Glutamatergic neuron (in vitro differentiated cells): ENCODE measurements at regions not wholly inside any gene's neighbourhood (a gene's known extent, or its start where the extent isn't known, plus 50 kb on each side); places are given as distances from the start of the nearest gene placed in this dataset.

Experiments used
- DNase-seq: peaks from one replicate; pipeline ENCODE4 v3.0.0; 2022
- H3K27ac Mint-ChIP-seq: one replicate; pipeline ENCODE4 v1.8.0; 2020; ENCODE audit warnings: mild to moderate bottlenecking, mixed read lengths, inconsistent platforms; ENCODE audit not compliant: unreplicated experiment
- H3K27me3 Mint-ChIP-seq: one replicate; pipeline ENCODE4 v1.8.0; 2020; ENCODE audit warnings: mild to moderate bottlenecking, moderate library complexity, mixed read lengths, inconsistent platforms; ENCODE audit not compliant: unreplicated experiment
- H3K36me3 Mint-ChIP-seq: one replicate; pipeline ENCODE4 v1.8.0; 2020; ENCODE audit warnings: mild to moderate bottlenecking, mixed read lengths, inconsistent platforms; ENCODE audit not compliant: unreplicated experiment
- H3K4me1 Mint-ChIP-seq: one replicate; pipeline ENCODE4 v1.8.0; 2020; ENCODE audit warnings: mild to moderate bottlenecking, low read depth, mixed read lengths, inconsistent platforms; ENCODE audit not compliant: unreplicated experiment
- H3K4me3 Mint-ChIP-seq: one replicate; pipeline ENCODE4 v1.8.0; 2020; ENCODE audit warnings: mild to moderate bottlenecking, mixed read lengths, inconsistent platforms; ENCODE audit not compliant: unreplicated experiment
- H3K9me3 Mint-ChIP-seq: one replicate; pipeline ENCODE4 v1.8.0; 2020; ENCODE audit warnings: mild to moderate bottlenecking, moderate library complexity, mixed read lengths, inconsistent platforms; ENCODE audit not compliant: unreplicated experiment
- TF ChIP-seq, protein P1 (sequence below): fragments of 200-600 bp; sonication (generic); IDR thresholded peaks from one replicate; pipeline ENCODE4 v1.5.0; 2021; ENCODE audit not compliant: partially characterized antibody, unreplicated experiment

DNA sequence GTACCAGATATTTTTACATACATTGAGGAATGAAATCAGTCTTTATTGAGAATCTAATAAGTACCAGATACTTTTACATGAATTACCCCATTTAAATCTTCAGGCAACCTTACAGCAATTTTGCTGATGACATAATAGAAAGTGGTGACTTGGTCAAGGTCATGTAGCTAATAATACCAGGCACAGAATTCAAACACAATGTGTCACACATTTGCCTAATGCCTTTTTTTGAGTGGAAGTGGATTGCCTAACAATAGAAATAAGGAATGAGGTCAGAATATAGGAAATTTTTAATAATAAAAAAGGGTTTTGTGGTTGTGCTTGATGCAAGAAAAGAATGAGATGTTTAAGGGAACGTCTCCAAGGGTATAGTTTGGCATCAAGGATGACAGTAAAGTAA is 466.6 kb upstream of the IGFBP3 start:
- no peaks in the 10 kb centered on the region for H3K4me1 Mint-ChIP-seq
- H3K36me3 Mint-ChIP-seq: no peaks in the 10 kb centered on the region
- TF ChIP-seq, protein P1, sequence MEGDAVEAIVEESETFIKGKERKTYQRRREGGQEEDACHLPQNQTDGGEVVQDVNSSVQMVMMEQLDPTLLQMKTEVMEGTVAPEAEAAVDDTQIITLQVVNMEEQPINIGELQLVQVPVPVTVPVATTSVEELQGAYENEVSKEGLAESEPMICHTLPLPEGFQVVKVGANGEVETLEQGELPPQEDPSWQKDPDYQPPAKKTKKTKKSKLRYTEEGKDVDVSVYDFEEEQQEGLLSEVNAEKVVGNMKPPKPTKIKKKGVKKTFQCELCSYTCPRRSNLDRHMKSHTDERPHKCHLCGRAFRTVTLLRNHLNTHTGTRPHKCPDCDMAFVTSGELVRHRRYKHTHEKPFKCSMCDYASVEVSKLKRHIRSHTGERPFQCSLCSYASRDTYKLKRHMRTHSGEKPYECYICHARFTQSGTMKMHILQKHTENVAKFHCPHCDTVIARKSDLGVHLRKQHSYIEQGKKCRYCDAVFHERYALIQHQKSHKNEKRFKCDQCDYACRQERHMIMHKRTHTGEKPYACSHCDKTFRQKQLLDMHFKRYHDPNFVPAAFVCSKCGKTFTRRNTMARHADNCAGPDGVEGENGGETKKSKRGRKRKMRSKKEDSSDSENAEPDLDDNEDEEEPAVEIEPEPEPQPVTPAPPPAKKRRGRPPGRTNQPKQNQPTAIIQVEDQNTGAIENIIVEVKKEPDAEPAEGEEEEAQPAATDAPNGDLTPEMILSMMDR: no peak
- peaks cover 4% of the 10 kb centered on the region for H3K9me3 Mint-ChIP-seq
- no peaks in the 10 kb centered on the region for H3K27me3 Mint-ChIP-seq
- no peak overlapping the region for H3K4me3 Mint-ChIP-seq
- H3K27ac Mint-ChIP-seq: no peak overlapping the region
- DNase-seq: no peak

DNA sequence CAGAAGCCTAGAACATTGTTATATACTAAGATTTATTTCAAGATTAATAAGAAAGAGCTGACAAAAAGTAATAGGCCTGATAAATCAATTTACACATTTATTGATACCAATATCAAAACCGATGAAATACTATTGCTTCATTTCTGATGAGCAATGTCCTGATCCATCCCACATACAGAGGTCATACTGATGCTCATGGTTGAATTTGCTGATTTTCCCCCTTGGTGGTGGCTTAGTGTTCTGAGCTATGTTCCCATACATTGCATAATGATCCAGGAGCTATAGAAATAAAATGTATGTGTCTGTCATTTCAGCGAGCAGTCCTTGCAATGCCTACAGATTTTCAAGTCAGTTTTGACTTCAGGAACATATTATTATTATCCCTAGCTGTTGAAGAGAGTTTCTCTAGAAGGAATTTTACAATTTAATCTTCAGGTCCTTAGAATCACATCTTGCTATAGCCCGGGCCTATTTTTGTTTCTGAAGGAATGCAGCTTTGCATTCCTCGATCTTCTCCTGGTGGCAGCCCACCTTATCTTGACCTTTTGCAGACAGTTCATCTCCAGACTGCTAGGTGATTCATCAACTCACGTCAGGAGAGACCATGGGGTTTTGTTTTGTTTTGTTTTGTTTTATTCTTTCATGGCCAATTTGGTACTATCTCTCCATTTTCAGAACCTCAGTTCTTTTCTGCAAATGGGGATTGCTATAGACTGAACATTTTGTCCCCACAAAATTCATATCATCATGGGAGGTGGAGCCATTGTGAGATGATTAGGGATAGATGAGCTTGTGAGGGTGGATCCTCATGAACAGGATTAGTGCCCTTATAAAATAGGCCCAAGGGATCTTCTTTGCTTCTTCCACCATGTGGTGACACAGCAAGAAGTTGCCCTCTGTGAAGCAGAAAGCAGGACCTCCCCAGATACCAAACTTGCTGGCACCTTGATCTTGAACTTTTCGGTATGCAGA is 465.6 kb upstream of the IGFBP3 start:
- DNase-seq: no peak
- H3K4me1 Mint-ChIP-seq: no peaks in the 10 kb centered on the region
- H3K27ac Mint-ChIP-seq: no peak overlapping the region
- H3K27me3 Mint-ChIP-seq: no peaks in the 10 kb centered on the region
- H3K4me3 Mint-ChIP-seq: no peak overlapping the region
- H3K36me3 Mint-ChIP-seq: no peaks in the 10 kb centered on the region
- TF ChIP-seq, protein P1: no peak
- no peaks in the 10 kb centered on the region for H3K9me3 Mint-ChIP-seq

DNA sequence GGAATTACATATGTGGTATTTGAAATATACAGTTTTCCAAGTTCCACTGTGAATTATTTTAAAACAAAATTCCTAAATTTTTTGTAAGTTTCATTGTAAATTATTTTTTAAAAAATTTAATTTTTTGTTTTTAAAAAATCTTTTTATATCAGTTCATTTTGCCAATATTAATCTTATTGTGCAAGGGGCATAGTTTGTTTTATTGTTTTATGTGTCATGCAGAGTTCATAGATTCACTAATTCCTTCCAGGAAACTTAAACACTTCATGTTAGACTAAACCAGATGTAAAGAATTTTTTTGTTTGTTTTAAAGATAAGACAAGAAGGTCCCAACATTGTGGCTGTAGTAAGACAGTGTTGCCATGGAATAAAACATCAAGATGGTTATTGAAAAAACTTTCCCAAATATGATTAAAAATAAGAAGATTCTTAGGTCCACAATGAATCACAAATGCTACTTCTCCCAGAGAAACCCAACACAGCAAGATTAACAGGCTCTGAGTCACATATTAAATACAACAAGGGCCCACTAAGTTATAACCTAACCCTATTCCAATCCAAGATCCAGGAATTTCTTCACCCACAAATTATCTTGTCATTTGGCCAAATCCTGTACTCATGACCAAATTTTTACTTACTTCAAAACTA is 464.7 kb upstream of the IGFBP3 start:
- TF ChIP-seq, protein P1: no peak
- Mint-ChIP-seq H3K4me3 (no peak overlapping the region), H3K9me3 (no peaks in the 10 kb centered on the region), H3K4me1 (no peaks in the 10 kb centered on the region), H3K27ac (no peak overlapping the region), H3K27me3 (no peaks in the 10 kb centered on the region), H3K36me3 (no peaks in the 10 kb centered on the region)
- DNase-seq: no peak

DNA sequence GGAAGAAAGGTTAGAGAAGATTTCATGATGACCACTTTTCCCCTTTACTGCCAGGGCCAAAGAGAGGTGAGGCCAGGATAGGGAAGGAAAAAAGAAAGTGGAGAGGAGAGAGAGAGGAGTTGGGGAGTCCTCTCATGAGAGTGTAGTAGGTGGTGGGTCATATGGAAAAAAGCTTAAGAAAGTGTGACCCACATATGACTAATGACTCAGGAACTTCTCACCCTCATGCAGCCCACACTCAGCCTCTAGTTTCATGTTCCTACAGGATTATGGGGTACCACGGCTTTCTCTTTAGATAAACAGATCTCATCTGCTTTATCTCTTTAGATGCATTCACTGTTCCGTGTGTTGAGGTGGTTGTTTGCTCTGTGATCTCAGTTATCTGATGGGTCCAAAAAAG is 462.5 kb upstream of the IGFBP3 start:
- Mint-ChIP-seq H3K27ac (no peak overlapping the region), H3K4me1 (no peaks in the 10 kb centered on the region), H3K4me3 (no peak overlapping the region), H3K36me3 (no peaks in the 10 kb centered on the region), H3K27me3 (no peaks in the 10 kb centered on the region), H3K9me3 (no peaks in the 10 kb centered on the region)
- DNase-seq: no peak
- TF ChIP-seq, protein P1: no peak
